ENCODE measurements at regions not wholly inside any gene's neighbourhood (a gene's known extent, or its start where the extent isn't known, plus 50 kb on each side); places are given as distances from the start of the nearest gene placed in this dataset.

- Histone ChIP-seq H3K36me3 (no peaks in the 10 kb centered on the region), H3K27me3 (peaks cover 0 to 15% (median 0%) of the 10 kb centered on the region in 4 donors), H3K4me1 (no peaks in the 10 kb centered on the region), H3K4me3 (no peak overlapping the region), H3K9me3 (no peaks in the 10 kb centered on the region), H3K27ac (no peak overlapping the region)
- WGBS, 2 donors, result 77 to 83% methylated on average over 6 of the region's 10 CpGs
- no peak for TF ChIP-seq POLR2A (IDR thresholded peaks at IDR 0.05)
- TF ChIP-seq CTCF (IDR thresholded peaks at IDR 0.05), result no peak
- no peak for DNase-seq
- intact Hi-C loops (cut with DNase I), result no loop called here
Measured at GRCh38 chr22:47445716-47446290, 683.4 kb downstream of the TBC1D22A start.

DNA sequence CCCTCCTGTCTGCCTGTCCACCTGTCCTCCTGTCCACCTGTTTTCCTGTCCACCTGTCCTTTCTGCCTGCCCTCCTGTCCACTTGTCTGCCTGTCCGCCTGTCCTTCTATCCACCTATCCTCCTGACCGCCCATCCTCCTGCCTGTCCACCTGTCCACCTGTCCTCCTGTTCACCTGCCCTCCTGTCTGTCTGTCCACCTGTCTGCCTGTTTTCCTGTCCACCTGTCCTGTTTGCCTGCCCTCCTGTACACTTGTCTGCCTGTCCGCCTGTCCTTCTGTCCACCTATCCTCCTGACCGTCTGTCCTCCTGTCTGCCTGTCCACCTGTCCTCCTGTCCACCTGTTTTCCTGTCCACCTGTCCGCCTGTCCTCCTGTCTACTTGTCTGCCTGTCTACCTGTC lies 682.8 kb downstream of the TBC1D22A start:
- TF ChIP-seq CTCF (IDR thresholded peaks at IDR 0.05), result no peak
- no peak for TF ChIP-seq POLR2A (IDR thresholded peaks at IDR 0.05)
- no peak overlapping the region for H3K27ac ChIP-seq
- peaks cover 0 to 15% (median 0%) of the 10 kb centered on the region in 4 donors for H3K27me3 ChIP-seq
- intact Hi-C loops (cut with DNase I), result no loop called here
- 82 to 85% methylated on average over 5 of the region's 5 CpGs for WGBS, 2 donors
- H3K4me3 ChIP-seq, result no peak overlapping the region
- no peaks in the 10 kb centered on the region for H3K36me3 ChIP-seq
- H3K9me3 ChIP-seq, result no peaks in the 10 kb centered on the region
- H3K4me1 ChIP-seq, result no peaks in the 10 kb centered on the region
- no peak for DNase-seq

DNA sequence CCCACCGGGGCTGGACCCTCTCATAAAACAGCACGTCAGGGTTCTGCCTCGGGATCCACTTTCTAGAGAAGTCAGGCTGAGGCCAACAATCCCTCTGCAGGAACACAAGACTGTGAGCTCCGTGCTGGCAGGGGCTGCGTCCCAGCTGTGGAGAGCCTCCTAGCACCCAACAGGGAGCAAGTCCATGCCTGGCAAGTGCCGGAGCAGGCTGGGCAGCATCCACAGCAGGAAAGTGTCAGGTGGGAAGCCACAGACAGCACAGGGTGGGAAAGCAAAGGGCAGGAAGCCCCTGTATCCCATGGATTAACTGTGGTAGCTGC lies 682.3 kb downstream of the TBC1D22A start:
- H3K36me3 ChIP-seq, result no peaks in the 10 kb centered on the region
- peaks cover 0 to 15% (median 0%) of the 10 kb centered on the region in 4 donors for H3K27me3 ChIP-seq
- TF ChIP-seq POLR2A (IDR thresholded peaks at IDR 0.05) (no peak), CTCF (IDR thresholded peaks at IDR 0.05) (no peak)
- DNase-seq, result no peak
- intact Hi-C loops (cut with DNase I), result no loop called here
- 62 to 100% methylated on average over 1 to 2 of the region's 6 CpGs for WGBS, 2 donors
- H3K4me1 ChIP-seq, result no peaks in the 10 kb centered on the region
- H3K9me3 ChIP-seq, result no peaks in the 10 kb centered on the region
- no peak overlapping the region for H3K4me3 ChIP-seq
- H3K27ac ChIP-seq, result no peak overlapping the region

DNA sequence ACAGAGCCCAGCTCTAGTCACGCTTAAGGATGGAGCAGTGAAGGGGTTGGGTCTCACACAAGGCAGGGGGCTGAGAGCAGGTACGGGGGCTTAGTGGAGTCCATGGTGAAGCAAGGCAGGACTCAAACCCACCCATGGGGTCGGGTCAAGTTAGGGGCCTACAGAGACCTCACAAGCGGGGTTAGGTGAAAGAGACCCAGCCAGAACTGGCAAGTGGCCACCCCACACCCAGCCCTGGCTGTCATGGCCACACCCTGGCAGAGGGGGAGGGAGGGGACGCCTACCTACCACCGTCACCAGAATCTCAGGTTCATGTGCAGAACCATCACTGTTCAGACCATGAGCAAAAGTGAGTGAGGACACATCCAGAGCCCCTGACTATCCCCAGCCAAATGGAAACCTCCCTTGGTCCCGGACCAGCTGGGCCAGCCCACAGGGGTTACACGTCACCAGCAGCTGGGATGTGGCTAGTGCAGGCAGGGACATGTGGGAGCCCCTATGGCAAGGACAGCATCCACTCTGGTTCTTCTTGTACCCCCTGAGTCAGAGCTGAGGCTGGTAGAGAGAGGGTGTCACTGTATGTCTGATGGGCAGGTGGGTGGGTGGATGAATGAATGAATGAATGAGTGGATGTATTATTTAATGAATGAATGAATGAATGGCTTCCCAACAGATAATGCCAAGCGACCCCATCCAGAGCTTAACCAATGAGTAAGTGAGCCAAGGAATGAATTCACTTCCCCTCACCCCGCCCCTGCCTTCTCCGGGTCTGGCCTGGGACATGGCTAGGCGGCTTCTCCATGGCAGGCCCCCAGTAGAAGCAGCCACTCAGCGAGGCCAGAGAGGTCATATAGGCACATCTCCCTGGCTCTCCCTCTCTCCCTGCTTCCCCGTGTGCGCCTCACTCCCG lies 681.6 kb downstream of the TBC1D22A start:
- no peak for TF ChIP-seq CTCF (IDR thresholded peaks at IDR 0.05)
- no peak for TF ChIP-seq POLR2A (IDR thresholded peaks at IDR 0.05)
- H3K27ac ChIP-seq, result no peak overlapping the region
- no peaks in the 10 kb centered on the region for H3K9me3 ChIP-seq
- intact Hi-C loops (cut with DNase I), result no loop called here
- H3K4me1 ChIP-seq, result no peaks in the 10 kb centered on the region
- H3K4me3 ChIP-seq, result no peak overlapping the region
- DNase-seq, result no peak
- 71 to 89% methylated on average over 4 to 11 of the region's 16 CpGs for WGBS, 2 donors
- H3K27me3 ChIP-seq, result peaks cover 0 to 15% (median 0%) of the 10 kb centered on the region in 4 donors
- H3K36me3 ChIP-seq, result no peaks in the 10 kb centered on the region

- peaks cover 0 to 7% (median 0%) of the 10 kb centered on the region in 4 donors for H3K27me3 ChIP-seq
- no peak overlapping the region for H3K4me3 ChIP-seq
- no peaks in the 10 kb centered on the region for H3K36me3 ChIP-seq
- intact Hi-C loops (cut with DNase I), result no loop called here
- WGBS, 2 donors, result 81 to 86% methylated on average over 5 to 6 of the region's 6 CpGs
- H3K9me3 ChIP-seq, result no peaks in the 10 kb centered on the region
- no peak for DNase-seq
- no peak for TF ChIP-seq POLR2A (IDR thresholded peaks at IDR 0.05)
- no peak for TF ChIP-seq CTCF (IDR thresholded peaks at IDR 0.05)
- H3K27ac ChIP-seq, result no peak overlapping the region
- no peaks in the 10 kb centered on the region for H3K4me1 ChIP-seq
Measured at GRCh38 chr22:47442821-47443220, 680.4 kb downstream of the TBC1D22A start.

Data from esophagus squamous epithelium (tissue), 5 donors.